Neural progenitor cell (in vitro differentiated cells): ENCODE measurements at regions not wholly inside any gene's neighbourhood (a gene's known extent, or its start where the extent isn't known, plus 50 kb on each side); places are given as distances from the start of the nearest gene placed in this dataset.
A peak's percentile ranks its signal among the peaks of the same experiment; 100 is the strongest.

Source experiments
- DNase-seq: peaks from one replicate; pipeline ENCODE4 v3.0.0-alpha.2; 2016; ENCODE audit warnings: low spot score
- H2AFZ ChIP-seq: fragments of 200-600 bp; sonication (generic); replicated peaks from 2 replicates; pipeline ENCODE4 v1.6.1; 2016; ENCODE audit warnings: antibody characterized with exemption
- H3F3A ChIP-seq: fragments of 200-600 bp; sonication (generic); 2 replicates; pipeline ENCODE4 v1.6.1; 2016; ENCODE audit warnings: antibody characterized with exemption, low read depth
- H3K27ac ChIP-seq: fragments of 200-600 bp; sonication (generic); 2 replicates; pipeline ENCODE4 v1.5.1; 2016; ENCODE audit warnings: mild to moderate bottlenecking
- H3K27me3 ChIP-seq: fragments of 200-600 bp; sonication (generic); 2 replicates; pipeline ENCODE4 v1.6.1; 2016; ENCODE audit warnings: mild to moderate bottlenecking, moderate library complexity
- H3K36me3 ChIP-seq: fragments of 200-600 bp; sonication (generic); 2 replicates; pipeline ENCODE4 v1.5.1; 2016
- H3K4me1 ChIP-seq: fragments of 200-600 bp; sonication (generic); 2 replicates; pipeline ENCODE4 v1.6.1; 2016; ENCODE audit warnings: mixed run types
- H3K4me2 ChIP-seq: fragments of 200-600 bp; sonication (generic); 2 replicates; pipeline ENCODE4 v1.6.1; 2016
- H3K4me3 ChIP-seq: fragments of 200-600 bp; sonication (generic); 2 replicates; pipeline ENCODE4 v1.5.1; 2016
- H3K79me2 ChIP-seq: fragments of 200-600 bp; sonication (generic); 2 replicates; pipeline ENCODE4 v1.6.1; 2016; ENCODE audit warnings: low read depth
- H3K9ac ChIP-seq: fragments of 200-600 bp; sonication (generic); 2 replicates; pipeline ENCODE4 v1.6.1; 2016
- H3K9me3 ChIP-seq: fragments of 200-600 bp; sonication (generic); 2 replicates; pipeline ENCODE4 v1.5.1; 2016; ENCODE audit warnings: low read depth
- H4K20me1 ChIP-seq: fragments of 200-600 bp; sonication (generic); 2 replicates; pipeline ENCODE4 v1.6.1; 2016; ENCODE audit warnings: low read depth
- H3K27ac Mint-ChIP-seq: 3 replicates; pipeline ENCODE4 v1.8.0; 2021; ENCODE audit warnings: mixed read lengths
- H3K27me3 Mint-ChIP-seq: 2 replicates; pipeline ENCODE4 v1.8.0; 2022; ENCODE audit warnings: low read depth, mild to moderate bottlenecking, inconsistent platforms, moderate library complexity, mixed read lengths; ENCODE audit not compliant: insufficient read depth
- H3K36me3 Mint-ChIP-seq: 3 replicates; pipeline ENCODE4 v1.8.0; 2021; ENCODE audit warnings: mixed read lengths
- H3K4me1 Mint-ChIP-seq: 3 replicates; pipeline ENCODE4 v1.8.0; 2021; ENCODE audit warnings: mixed read lengths
- H3K4me3 Mint-ChIP-seq: 3 replicates; pipeline ENCODE4 v1.8.0; 2021; ENCODE audit warnings: mild to moderate bottlenecking, moderate library complexity, mixed read lengths
- H3K9me3 Mint-ChIP-seq: 3 replicates; pipeline ENCODE4 v1.8.0; 2020; ENCODE audit warnings: mixed read lengths
- CTCF ChIP-seq: fragments of 200-600 bp; sonication (generic); IDR thresholded peaks from 2 replicates; pipeline ENCODE4 v1.5.1; 2017; ENCODE audit warnings: antibody characterized with exemption, mild to moderate bottlenecking
- EZH2 ChIP-seq: fragments of 200-600 bp; sonication (generic); IDR thresholded peaks from 2 replicates; pipeline ENCODE4 v1.6.1; 2017; ENCODE audit warnings: antibody characterized with exemption, mild to moderate bottlenecking, moderate library complexity
- EZH2phosphoT487 ChIP-seq: fragments of 200-600 bp; sonication (generic); IDR thresholded peaks from 2 replicates; pipeline ENCODE4 v1.6.1; 2017; ENCODE audit warnings: antibody characterized with exemption

GRCh38 chr2:58428096-58429013, 187.2 kb upstream of the FANCL start:
- TF ChIP-seq EZH2 (no peak), CTCF (no peak), EZH2phosphoT487 (no peak)
- H3K4me3 Mint-ChIP-seq = peak overlapping the region; percentile 95
- H3K36me3 Mint-ChIP-seq = peaks cover 5% of the 10 kb centered on the region
- H3K4me1 Mint-ChIP-seq = peaks cover 12% of the 10 kb centered on the region
- peak overlapping the region; percentile 98 for H3K27ac Mint-ChIP-seq
- Histone ChIP-seq H4K20me1 (no peaks in the 10 kb centered on the region), H3K9me3 (no peaks in the 10 kb centered on the region), H3K4me3 (peak overlapping the region; percentile 84), H3K36me3 (no peaks in the 10 kb centered on the region), H3F3A (peaks cover 25% of the 10 kb centered on the region), H2AFZ (peak overlapping the region; percentile 84), H3K4me1 (peaks cover 23% of the 10 kb centered on the region), H3K27me3 (no peaks in the 10 kb centered on the region), H3K79me2 (peaks cover 17% of the 10 kb centered on the region), H3K9ac (peak overlapping the region; percentile 50), H3K4me2 (peak overlapping the region; percentile 95), H3K27ac (peak overlapping the region; percentile 89)
- peaks cover 4% of the 10 kb centered on the region for H3K9me3 Mint-ChIP-seq
- H3K27me3 Mint-ChIP-seq = peaks cover 2% of the 10 kb centered on the region
- DNase-seq = peak; percentile 88

GRCh38 chr2:58427572-58428095, 186.5 kb upstream of the FANCL start:
- peaks cover 12% of the 10 kb centered on the region for H3K4me1 Mint-ChIP-seq
- H3K9me3 ChIP-seq = no peaks in the 10 kb centered on the region
- H3K27ac Mint-ChIP-seq = peak overlapping the region; percentile 98
- peak overlapping the region; percentile 89 for H3K27ac ChIP-seq
- peak overlapping the region; percentile 95 for H3K4me2 ChIP-seq
- TF ChIP-seq EZH2 (no peak), EZH2phosphoT487 (no peak), CTCF (no peak)
- H3K36me3 ChIP-seq = no peaks in the 10 kb centered on the region
- no peaks in the 10 kb centered on the region for H4K20me1 ChIP-seq
- peaks cover 23% of the 10 kb centered on the region for H3K4me1 ChIP-seq
- H3K27me3 Mint-ChIP-seq = peaks cover 2% of the 10 kb centered on the region
- peak overlapping the region; percentile 95 for H3K4me3 Mint-ChIP-seq
- peaks cover 17% of the 10 kb centered on the region for H3K79me2 ChIP-seq
- peak; percentile 64 for DNase-seq
- H3K36me3 Mint-ChIP-seq = peaks cover 5% of the 10 kb centered on the region
- peak overlapping the region; percentile 50 for H3K9ac ChIP-seq
- peaks cover under 1% of the 10 kb centered on the region for H3K9me3 Mint-ChIP-seq
- H2AFZ ChIP-seq = peak overlapping the region; percentile 84
- no peaks in the 10 kb centered on the region for H3K27me3 ChIP-seq
- peaks cover 25% of the 10 kb centered on the region for H3F3A ChIP-seq
- peak overlapping the region; percentile 84 for H3K4me3 ChIP-seq

- Mint-ChIP-seq H3K27ac (no peak overlapping the region), H3K36me3 (peaks cover 5% of the 10 kb centered on the region), H3K27me3 (peaks cover 2% of the 10 kb centered on the region), H3K4me1 (peaks cover 12% of the 10 kb centered on the region), H3K4me3 (no peak overlapping the region), H3K9me3 (no peaks in the 10 kb centered on the region)
- Histone ChIP-seq H3K9me3 (no peaks in the 10 kb centered on the region), H3F3A (peaks cover 25% of the 10 kb centered on the region), H3K36me3 (no peaks in the 10 kb centered on the region), H3K27ac (no peak overlapping the region), H3K4me1 (peaks cover 17% of the 10 kb centered on the region), H3K4me2 (no peak overlapping the region), H3K4me3 (no peak overlapping the region), H3K9ac (no peak overlapping the region), H3K27me3 (no peaks in the 10 kb centered on the region), H4K20me1 (no peaks in the 10 kb centered on the region), H2AFZ (no peak overlapping the region), H3K79me2 (peaks cover 17% of the 10 kb centered on the region)
- TF ChIP-seq EZH2phosphoT487 (no peak), EZH2 (no peak), CTCF (no peak)
- DNase-seq = no peak
These were observed 184.2 kb upstream of the FANCL start for GRCh38 chr2:58425368-58425767.
